Brain microvascular endothelial cell (primary cell): ENCODE measurements at regions not wholly inside any gene's neighbourhood (a gene's known extent, or its start where the extent isn't known, plus 50 kb on each side); places are given as distances from the start of the nearest gene placed in this dataset.
"Not testable (repeated sequence)": the region's sequence is repeated elsewhere in the genome, so short reads cannot be mapped to it uniquely, and the experiment has no call there.

Experiments
- DNase-seq: peaks from one replicate; pipeline ENCODE4 v3.0.0-alpha.2; 2020
- H3K27ac ChIP-seq: fragments of 250-450 bp; sonication (Bioruptor Pico); 2 replicates; pipeline ENCODE4 v1.5.1; 2020; ENCODE audit warnings: mild to moderate bottlenecking, moderate library complexity
- H3K27me3 ChIP-seq: fragments of 250-450 bp; sonication (Bioruptor Pico); replicated peaks from 2 replicates; pipeline ENCODE4 v1.5.1; 2020; ENCODE audit warnings: mild to moderate bottlenecking
- H3K36me3 ChIP-seq: fragments of 250-450 bp; sonication (Bioruptor Pico); replicated peaks from 2 replicates; pipeline ENCODE4 v1.5.1; 2020; ENCODE audit warnings: mild to moderate bottlenecking
- H3K4me3 ChIP-seq: 2 replicates; pipeline ENCODE4 v1.5.1; 2011; ENCODE audit warnings: low read depth, mild to moderate bottlenecking, control low read depth, low read length, moderate library complexity
- in situ Hi-C: cut with HindIII; loops from 2 replicates; pipeline ENCODE4 v1.10.0; 2017; ENCODE audit warnings: low sequenced_read_pairs, low pct_ligation_motif_present
- TF ChIP-seq, protein P1 (sequence below): IDR thresholded peaks from 2 replicates; pipeline ENCODE4 v1.5.1; 2011; ENCODE audit warnings: low read depth, mild to moderate bottlenecking, moderate library complexity, low read length, control low read depth, inconsistent platforms; ENCODE audit errors: missing control alignments

DNA sequence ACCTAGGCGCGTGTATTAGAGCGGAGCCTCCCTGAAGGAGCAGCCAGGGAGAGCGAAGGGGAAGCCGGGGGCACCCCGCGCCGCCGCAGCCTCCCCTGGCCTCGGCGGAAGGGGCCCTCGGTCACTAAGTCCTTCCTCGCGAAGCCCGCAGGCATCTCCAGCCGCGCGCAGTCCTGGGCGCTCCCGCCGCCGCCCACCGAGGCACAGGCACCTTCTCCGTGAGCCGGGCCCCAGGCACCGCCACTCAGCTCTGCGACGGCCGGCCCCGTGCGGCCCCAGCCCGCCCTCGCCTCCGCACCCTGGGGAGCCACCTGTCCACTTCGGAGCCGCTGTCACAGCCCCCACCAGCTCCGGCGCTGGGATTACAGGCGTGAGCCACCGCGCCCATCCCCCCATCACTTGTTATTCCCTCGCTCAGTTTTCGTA lies 80.8 kb downstream of the ZNF467 start:
- no peak for DNase-seq
- Histone ChIP-seq H3K27ac (no peak overlapping the region), H3K27me3 (peaks cover 11% of the 10 kb centered on the region), H3K36me3 (no peaks in the 10 kb centered on the region), H3K4me3 (peak overlapping the region; percentile 40)
- in situ Hi-C loops: no loop called here
- TF ChIP-seq, protein P1, sequence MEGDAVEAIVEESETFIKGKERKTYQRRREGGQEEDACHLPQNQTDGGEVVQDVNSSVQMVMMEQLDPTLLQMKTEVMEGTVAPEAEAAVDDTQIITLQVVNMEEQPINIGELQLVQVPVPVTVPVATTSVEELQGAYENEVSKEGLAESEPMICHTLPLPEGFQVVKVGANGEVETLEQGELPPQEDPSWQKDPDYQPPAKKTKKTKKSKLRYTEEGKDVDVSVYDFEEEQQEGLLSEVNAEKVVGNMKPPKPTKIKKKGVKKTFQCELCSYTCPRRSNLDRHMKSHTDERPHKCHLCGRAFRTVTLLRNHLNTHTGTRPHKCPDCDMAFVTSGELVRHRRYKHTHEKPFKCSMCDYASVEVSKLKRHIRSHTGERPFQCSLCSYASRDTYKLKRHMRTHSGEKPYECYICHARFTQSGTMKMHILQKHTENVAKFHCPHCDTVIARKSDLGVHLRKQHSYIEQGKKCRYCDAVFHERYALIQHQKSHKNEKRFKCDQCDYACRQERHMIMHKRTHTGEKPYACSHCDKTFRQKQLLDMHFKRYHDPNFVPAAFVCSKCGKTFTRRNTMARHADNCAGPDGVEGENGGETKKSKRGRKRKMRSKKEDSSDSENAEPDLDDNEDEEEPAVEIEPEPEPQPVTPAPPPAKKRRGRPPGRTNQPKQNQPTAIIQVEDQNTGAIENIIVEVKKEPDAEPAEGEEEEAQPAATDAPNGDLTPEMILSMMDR: no peak

DNA sequence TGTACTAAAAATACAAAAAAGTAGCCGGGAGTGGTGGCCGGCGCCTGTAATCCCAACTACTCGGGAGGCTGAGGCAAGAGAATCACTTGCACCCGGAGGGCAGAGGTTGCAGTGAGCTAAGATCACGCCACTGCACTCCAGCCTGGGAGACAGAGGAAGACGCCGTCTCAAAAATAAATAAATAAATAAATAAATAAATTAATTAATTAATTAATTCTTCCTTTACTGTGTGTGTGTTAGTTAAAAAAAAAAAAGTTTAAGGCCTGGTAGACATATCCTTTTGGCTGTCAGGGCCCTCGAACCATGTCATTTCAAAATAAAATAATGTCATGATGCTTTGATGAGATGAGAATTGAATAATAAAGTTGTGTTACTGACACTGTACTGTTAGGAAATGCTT lies 81.3 kb downstream of the ZNF467 start:
- Histone ChIP-seq H3K4me3 (no peak overlapping the region), H3K27me3 (peaks cover 11% of the 10 kb centered on the region), H3K36me3 (no peaks in the 10 kb centered on the region), H3K27ac (no peak overlapping the region)
- in situ Hi-C loops: no loop called here
- TF ChIP-seq, protein P1: no peak
- DNase-seq: no peak

DNA sequence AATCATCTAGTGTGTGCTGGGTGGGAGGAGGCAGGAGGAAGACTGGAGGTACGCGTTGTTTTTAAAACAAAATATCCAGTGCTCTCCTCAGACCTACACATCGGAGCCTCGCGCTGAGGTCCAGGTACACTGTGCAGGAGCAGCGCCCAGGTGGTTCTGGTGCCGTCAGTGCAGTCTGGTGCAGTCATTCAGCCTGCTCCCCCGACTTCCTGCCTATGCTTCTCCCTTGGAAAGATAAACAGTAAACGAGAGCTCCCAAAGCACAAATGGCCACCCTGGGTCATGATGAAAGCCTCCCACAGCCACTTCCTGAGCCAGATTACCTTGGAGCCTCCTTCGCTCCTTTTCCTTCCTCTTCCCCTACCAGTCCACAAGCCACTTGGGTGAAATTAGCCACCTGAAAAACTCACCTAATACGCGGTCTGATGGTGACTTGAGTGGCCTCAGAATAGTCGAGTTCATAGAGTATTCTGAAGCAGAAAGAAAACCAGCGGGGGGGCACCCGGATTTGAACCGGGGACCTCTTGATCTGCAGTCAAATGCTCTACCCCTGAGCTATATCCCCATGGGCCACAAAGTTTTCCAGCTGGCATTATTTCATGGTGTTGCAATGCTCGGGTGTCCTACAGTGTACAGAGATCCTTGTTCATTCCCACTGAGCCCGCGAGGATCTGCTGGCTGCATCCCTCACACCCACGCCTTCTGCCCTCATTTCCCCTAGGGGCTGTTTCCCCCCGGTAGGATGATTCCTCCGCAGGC lies 82.5 kb downstream of the ZNF467 start:
- H3K27me3 ChIP-seq: peaks cover 11% of the 10 kb centered on the region
- TF ChIP-seq, protein P1: no peak
- H3K27ac ChIP-seq: no peak overlapping the region
- in situ Hi-C loops: no loop called here
- peak; percentile 85 for DNase-seq
- H3K4me3 ChIP-seq: peak overlapping the region; percentile 20
- H3K36me3 ChIP-seq: no peaks in the 10 kb centered on the region

DNA sequence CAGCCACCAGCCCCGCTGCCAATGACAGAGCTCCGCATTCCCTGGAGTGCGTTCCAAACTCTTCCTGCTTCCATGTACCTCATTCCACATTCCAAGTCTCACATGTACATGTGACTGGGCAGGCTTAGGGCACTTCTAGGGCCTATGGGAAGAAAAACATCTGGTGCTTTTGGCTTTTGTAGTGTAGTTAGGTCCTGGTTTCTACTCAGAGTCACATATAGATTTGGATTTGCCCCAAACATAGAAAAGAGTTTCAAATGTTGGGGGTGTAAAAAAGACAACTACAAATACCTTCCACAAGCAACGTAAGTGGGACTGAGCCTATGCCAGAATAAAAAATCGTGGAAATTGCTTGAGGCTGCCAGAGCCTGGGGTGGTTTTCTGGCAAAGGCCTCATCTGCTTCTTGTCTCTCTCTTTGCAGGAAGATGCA lies 84.1 kb downstream of the ZNF467 start:
- Histone ChIP-seq H3K27me3 (peaks cover 9% of the 10 kb centered on the region), H3K36me3 (no peaks in the 10 kb centered on the region), H3K4me3 (no peak overlapping the region), H3K27ac (no peak overlapping the region)
- in situ Hi-C loops: no loop called here
- TF ChIP-seq, protein P1: no peak
- no peak for DNase-seq

DNA sequence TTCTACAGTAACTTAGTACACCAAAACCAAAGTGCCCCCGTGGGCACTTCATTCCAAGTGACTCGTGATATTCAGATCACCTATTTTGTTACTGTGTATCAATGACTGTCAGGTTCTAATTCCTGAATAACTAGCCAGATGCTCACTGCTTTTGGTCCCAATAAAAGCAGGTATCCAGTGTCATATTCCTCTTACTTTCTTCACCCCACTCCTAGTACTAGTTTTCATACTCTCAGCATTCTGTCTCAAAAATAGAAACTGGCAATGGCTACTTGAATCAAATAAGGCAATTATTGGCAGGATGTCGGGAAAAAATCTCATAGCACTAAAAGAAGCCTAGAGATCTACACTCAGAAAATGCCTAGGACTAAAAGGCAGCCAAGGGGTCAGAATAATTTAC lies 84.6 kb downstream of the ZNF467 start:
- in situ Hi-C loops: no loop called here
- peaks cover 9% of the 10 kb centered on the region for H3K27me3 ChIP-seq
- no peak overlapping the region for H3K4me3 ChIP-seq
- no peaks in the 10 kb centered on the region for H3K36me3 ChIP-seq
- no peak for DNase-seq
- TF ChIP-seq, protein P1: no peak
- no peak overlapping the region for H3K27ac ChIP-seq

DNA sequence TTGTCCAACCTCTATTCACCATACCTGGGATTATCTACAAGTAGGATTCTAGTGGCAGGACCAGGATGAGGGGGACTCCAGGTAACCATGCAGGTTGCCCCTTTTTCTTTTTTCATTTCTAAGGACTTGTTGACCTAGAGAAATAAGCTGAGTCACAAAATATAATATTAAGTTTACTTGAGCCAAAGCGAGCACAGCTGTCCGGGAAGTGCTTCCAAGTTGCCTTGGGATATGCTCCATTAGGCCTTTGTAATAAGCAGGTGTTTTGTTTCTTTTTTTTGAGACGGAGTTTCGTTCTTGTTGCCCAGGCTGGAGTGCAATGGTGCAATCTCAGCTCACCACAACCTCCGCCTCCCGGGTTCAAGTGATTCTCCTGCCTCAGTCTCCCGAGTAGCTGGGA lies 85.6 kb downstream of the ZNF467 start:
- H3K36me3 ChIP-seq, H3K27ac ChIP-seq, H3K4me3 ChIP-seq, DNase-seq, H3K27me3 ChIP-seq, in situ Hi-C loops: not testable (repeated sequence)
